OCI-LY7 (cell line): ENCODE measurements at regions not wholly inside any gene's neighbourhood (a gene's known extent, or its start where the extent isn't known, plus 50 kb on each side); places are given as distances from the start of the nearest gene placed in this dataset.

Experiments used
- BruUV-seq: library from RNA; stranded (reverse); fragments of 400-500 nt; replicated peaks from 2 replicates; lab custom pipeline; 2021; lab: Mats Ljungman, UMichigan
- CTCF ChIA-PET: fragments of 300-600 bp; sonication (Branson Sonifier 250); formaldehyde crosslinking; loops from one replicate; lab custom pipeline; 2022; ENCODE audit warnings: antibody characterized with exemption; ENCODE audit not compliant: unreplicated experiment; lab: Charles Lee
- POLR2A ChIA-PET: fragments of 300-600 bp; sonication (Branson Sonifier 250); formaldehyde crosslinking; loops from one replicate; lab custom pipeline; 2022; ENCODE audit warnings: antibody characterized with exemption; lab: Charles Lee
- DNase-seq: peaks from one replicate; pipeline ENCODE4 v3.0.0-alpha.2; 2015; ENCODE audit warnings: low spot score
- H2AFZ ChIP-seq: fragments of 200-600 bp; sonication (generic), shearing (Covaris generic); 2 replicates; pipeline ENCODE4 v1.6.1; 2014; ENCODE audit warnings: mild to moderate bottlenecking, antibody characterized with exemption, low read length, moderate library complexity
- H3K27ac ChIP-seq: fragments of 200-600 bp; sonication (generic); 2 replicates; pipeline ENCODE4 v1.5.1; 2014; ENCODE audit warnings: mixed run types, low read depth, mild to moderate bottlenecking, moderate library complexity, low read length, inconsistent platforms; ENCODE audit not compliant: poor library complexity, severe bottlenecking
- H3K36me3 ChIP-seq: fragments of 200-600 bp; sonication (generic); 2 replicates; pipeline ENCODE4 v1.6.1; 2014; ENCODE audit warnings: mild to moderate bottlenecking, antibody characterized with exemption, low read length, moderate library complexity, mixed read lengths; ENCODE audit not compliant: insufficient read depth
- H3K4me1 ChIP-seq: fragments of 200-600 bp; sonication (generic); 2 replicates; pipeline ENCODE4 v1.5.1; 2014; ENCODE audit warnings: mild to moderate bottlenecking, low read length; ENCODE audit not compliant: insufficient read depth, poor library complexity, severe bottlenecking
- H3K4me2 ChIP-seq: fragments of 200-600 bp; sonication (generic); 2 replicates; pipeline ENCODE4 v1.6.1; 2014; ENCODE audit warnings: mild to moderate bottlenecking, low read length
- H3K4me3 ChIP-seq: fragments of 200-600 bp; sonication (generic); 2 replicates; pipeline ENCODE4 v1.5.1; 2014; ENCODE audit warnings: mild to moderate bottlenecking, low read depth, low read length; ENCODE audit not compliant: poor library complexity, severe bottlenecking
- H3K79me2 ChIP-seq: fragments of 200-600 bp; sonication (generic); 2 replicates; pipeline ENCODE4 v1.6.1; 2016; ENCODE audit warnings: low read depth, mild to moderate bottlenecking, low read length, moderate library complexity, mixed read lengths; ENCODE audit not compliant: insufficient read depth
- H3K9me2 ChIP-seq: fragments of 200-600 bp; sonication (generic); 2 replicates; pipeline ENCODE4 v1.6.1; 2016; ENCODE audit warnings: mild to moderate bottlenecking, low read length, mixed read lengths; ENCODE audit not compliant: insufficient read depth
- H3K9me3 ChIP-seq: fragments of 200-600 bp; sonication (generic); 2 replicates; pipeline ENCODE4 v1.6.1; 2014; ENCODE audit warnings: mild to moderate bottlenecking, mixed run types, low read length, mixed read lengths
- H4K20me1 ChIP-seq: fragments of 200-600 bp; sonication (generic); 2 replicates; pipeline ENCODE4 v1.6.1; 2014; ENCODE audit warnings: mild to moderate bottlenecking, antibody characterized with exemption, low read length, moderate library complexity, mixed read lengths; ENCODE audit not compliant: insufficient read depth
- CTCF ChIP-seq: fragments of 200-600 bp; sonication (generic); conservative IDR thresholded peaks from 2 replicates; pipeline ENCODE4 v1.5.1; 2014; ENCODE audit warnings: mild to moderate bottlenecking, antibody characterized with exemption, low read length, moderate library complexity, mixed read lengths
- EZH2phosphoT487 ChIP-seq: fragments of 200-600 bp; sonication (generic); IDR thresholded peaks from 2 replicates; pipeline ENCODE4 v1.6.1; 2018; ENCODE audit warnings: low read depth, borderline replicate concordance, mild to moderate bottlenecking, mixed run types, antibody characterized with exemption, low read length, moderate library complexity, mixed read lengths
- intact Hi-C: fragments of 100-400 bp; cut with micrococcal nuclease; formaldehyde crosslinking; loops from one replicate; pipeline ENCODE4 v1.10.0; 2022; ENCODE audit not compliant: unreplicated experiment

- TF ChIP-seq CTCF (no peak), EZH2phosphoT487 (no peak)
- DNase-seq: no peak
- no peaks in the 10 kb centered on the region for H3K9me2 ChIP-seq
- H3K27ac ChIP-seq: no peak overlapping the region
- H3K4me2 ChIP-seq: no peak overlapping the region
- H3K36me3 ChIP-seq: no peaks in the 10 kb centered on the region
- H2AFZ ChIP-seq: no peak overlapping the region
- ChIA-PET POLR2A (interaction anchor here (0.6 kb wide), 2 partner anchors 849 to 1708 kb away, joined by 3 read pairs; no protein-coding TSS in a partner anchor), CTCF (no interaction called here)
- H4K20me1 ChIP-seq: no peaks in the 10 kb centered on the region
- H3K4me1 ChIP-seq: no peaks in the 10 kb centered on the region
- no peak overlapping the region for H3K4me3 ChIP-seq
- intact Hi-C loops: no loop called here
- H3K9me3 ChIP-seq: no peaks in the 10 kb centered on the region
- no TSS peak for BruUV-seq
- no peaks in the 10 kb centered on the region for H3K79me2 ChIP-seq
Observed at GRCh38 chr2:16425462-16426336, 239.9 kb downstream of the CYRIA start.

GRCh38 chr2:16420421-16420820 lies 245.2 kb downstream of the CYRIA start:
- Histone ChIP-seq H3K36me3 (no peaks in the 10 kb centered on the region), H3K9me2 (0 out of 2 replicates have a peak, but pooled peaks cover 4% of the 10 kb centered on the region), H4K20me1 (no peaks in the 10 kb centered on the region), H3K27ac (no peak overlapping the region), H3K9me3 (no peaks in the 10 kb centered on the region), H3K4me3 (no peak overlapping the region), H3K4me1 (no peaks in the 10 kb centered on the region), H3K79me2 (no peaks in the 10 kb centered on the region), H3K4me2 (no peak overlapping the region), H2AFZ (no peak overlapping the region)
- TF ChIP-seq CTCF (no peak), EZH2phosphoT487 (no peak)
- DNase-seq: no peak
- intact Hi-C loops: no loop called here
- ChIA-PET CTCF (no interaction called here), POLR2A (no interaction called here)
- no TSS peak for BruUV-seq

- TF ChIP-seq CTCF: no peak
- TF ChIP-seq EZH2phosphoT487: no peak
- CTCF ChIA-PET: no interaction called here
- Histone ChIP-seq H3K27ac (no peak overlapping the region), H3K9me2 (0 out of 2 replicates have a peak, but pooled peaks cover 4% of the 10 kb centered on the region), H4K20me1 (no peaks in the 10 kb centered on the region), H3K9me3 (no peaks in the 10 kb centered on the region), H3K79me2 (no peaks in the 10 kb centered on the region), H3K4me3 (no peak overlapping the region), H3K36me3 (no peaks in the 10 kb centered on the region), H2AFZ (no peak overlapping the region), H3K4me1 (no peaks in the 10 kb centered on the region), H3K4me2 (no peak overlapping the region)
- no peak for DNase-seq
- POLR2A ChIA-PET: no interaction called here
- intact Hi-C loops: no loop called here
- BruUV-seq: no TSS peak
Observed at GRCh38 chr2:16417726-16418125, 247.9 kb downstream of the CYRIA start.
